ENCODE measurements at regions not wholly inside any gene's neighbourhood (a gene's known extent, or its start where the extent isn't known, plus 50 kb on each side); places are given as distances from the start of the nearest gene placed in this dataset.

DNA sequence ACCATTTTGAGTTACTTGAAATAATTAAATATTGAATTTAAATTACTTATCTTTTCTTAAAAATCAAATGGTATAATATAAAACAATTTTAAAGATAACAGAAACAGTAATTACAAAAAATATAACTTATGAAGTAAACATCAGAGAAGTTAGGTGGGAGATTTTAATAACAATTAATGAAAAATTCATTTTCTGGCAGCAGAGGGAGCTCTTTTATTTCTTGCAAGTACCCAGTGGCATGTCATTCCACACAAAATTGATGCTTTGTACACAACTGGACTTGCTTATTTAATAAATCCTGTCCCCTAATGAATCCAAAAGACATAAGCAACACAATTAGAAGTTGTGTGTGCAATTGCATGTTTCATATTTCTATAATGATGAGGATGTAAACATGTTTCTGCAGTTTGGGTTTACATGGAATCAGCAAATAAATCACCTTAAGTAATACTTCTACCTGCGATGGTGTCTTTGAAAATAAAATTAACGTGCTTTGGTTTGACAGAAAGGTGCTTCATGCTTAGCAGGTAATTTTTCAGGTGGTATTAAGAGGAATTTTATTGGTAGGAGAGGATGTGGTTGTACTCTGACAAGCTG lies 861.3 kb downstream of the ZPLD1 start:
- no peak for TF ChIP-seq EZH2phosphoT487 (IDR thresholded peaks at IDR 0.05; ENCODE audit: low read depth, severe bottlenecking, unreplicated experiment)
- TF ChIP-seq, protein P1, sequence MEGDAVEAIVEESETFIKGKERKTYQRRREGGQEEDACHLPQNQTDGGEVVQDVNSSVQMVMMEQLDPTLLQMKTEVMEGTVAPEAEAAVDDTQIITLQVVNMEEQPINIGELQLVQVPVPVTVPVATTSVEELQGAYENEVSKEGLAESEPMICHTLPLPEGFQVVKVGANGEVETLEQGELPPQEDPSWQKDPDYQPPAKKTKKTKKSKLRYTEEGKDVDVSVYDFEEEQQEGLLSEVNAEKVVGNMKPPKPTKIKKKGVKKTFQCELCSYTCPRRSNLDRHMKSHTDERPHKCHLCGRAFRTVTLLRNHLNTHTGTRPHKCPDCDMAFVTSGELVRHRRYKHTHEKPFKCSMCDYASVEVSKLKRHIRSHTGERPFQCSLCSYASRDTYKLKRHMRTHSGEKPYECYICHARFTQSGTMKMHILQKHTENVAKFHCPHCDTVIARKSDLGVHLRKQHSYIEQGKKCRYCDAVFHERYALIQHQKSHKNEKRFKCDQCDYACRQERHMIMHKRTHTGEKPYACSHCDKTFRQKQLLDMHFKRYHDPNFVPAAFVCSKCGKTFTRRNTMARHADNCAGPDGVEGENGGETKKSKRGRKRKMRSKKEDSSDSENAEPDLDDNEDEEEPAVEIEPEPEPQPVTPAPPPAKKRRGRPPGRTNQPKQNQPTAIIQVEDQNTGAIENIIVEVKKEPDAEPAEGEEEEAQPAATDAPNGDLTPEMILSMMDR (IDR thresholded peaks at IDR 0.05; ENCODE audit: poor library complexity): peak; percentile 60
- TF ChIP-seq EZH2 (IDR thresholded peaks at IDR 0.05; ENCODE audit: borderline replicate concordance): no peak
